Left lung (tissue), 4 donors: ENCODE measurements at regions not wholly inside any gene's neighbourhood (a gene's known extent, or its start where the extent isn't known, plus 50 kb on each side); places are given as distances from the start of the nearest gene placed in this dataset.

Experiments
- ATAC-seq: fragments of 200-7000 bp; cut with Tn5 transposase; one replicate; pipeline ENCODE4 v1.9.1; 2020; ENCODE audit warnings: moderate library complexity
- DNase-seq, 4 donors: peaks; one replicate each; pipeline ENCODE4 v3.0.0-alpha.2; 2013 to 2020
- H3K27ac ChIP-seq, 2 donors: fragments of 200-600 bp; sonication (generic) in 1 of 2; one replicate each; pipeline versions ENCODE4 v1.5.0 to v1.8.0; 2020 to 2021
- H3K27me3 ChIP-seq, 2 donors: fragments of 200-600 bp; sonication (generic) in 1 of 2; one replicate each; pipeline versions ENCODE4 v1.5.0 to v1.8.0; 2020 to 2021
- H3K36me3 ChIP-seq, 2 donors: fragments of 200-600 bp; sonication (generic) in 1 of 2; one replicate each; pipeline versions ENCODE4 v1.5.0 to v1.8.0; 2020 to 2021
- H3K4me1 ChIP-seq, 2 donors: fragments of 200-600 bp; one replicate each; pipeline ENCODE4 v1.8.0; 2021
- H3K4me3 ChIP-seq, 2 donors: fragments of 200-600 bp; sonication (generic) in 1 of 2; one replicate each; pipeline versions ENCODE4 v1.5.0 to v1.8.0; 2020 to 2021; ENCODE audit warnings: mild to moderate bottlenecking in 1 of 2
- H3K9me3 ChIP-seq, 2 donors: fragments of 200-600 bp; sonication (generic) in 1 of 2; one replicate each; pipeline versions ENCODE4 v1.5.0 to v1.8.0; 2020 to 2021
- CTCF ChIP-seq, 2 donors: fragments of 200-600 bp; sonication (generic) in 1 of 2; IDR thresholded peaks; one replicate each; pipeline versions ENCODE4 v1.5.0 to v1.8.0; 2021; ENCODE audit warnings: antibody characterized with exemption in 2 of 2
- intact Hi-C, 2 donors: fragments of 100-400 bp; cut with DNase I; formaldehyde crosslinking; loops; one replicate each; pipeline versions ENCODE4 v1.11.2 to v1.14.2; 2022
- donor health status: DM: no; HTN: yes; CAD: no.
- donor health status: DM: no; HTN: no; CAD: no.

GRCh38 chr4:175530655-175531054, 281.4 kb downstream of the GPM6A start:
- Histone ChIP-seq H3K27me3 (no peaks in the 10 kb centered on the region), H3K36me3 (no peaks in the 10 kb centered on the region), H3K27ac (no peak overlapping the region), H3K4me3 (no peak overlapping the region), H3K9me3 (no peaks in the 10 kb centered on the region), H3K4me1 (no peaks in the 10 kb centered on the region)
- intact Hi-C loops, result no loop called here
- DNase-seq (no peak), ATAC-seq (no peak)
- no peak for TF ChIP-seq CTCF (IDR thresholded peaks at IDR 0.05)

- no peaks in the 10 kb centered on the region for H3K36me3 ChIP-seq
- H3K9me3 ChIP-seq, result no peaks in the 10 kb centered on the region
- no peak overlapping the region for H3K27ac ChIP-seq
- TF ChIP-seq CTCF (IDR thresholded peaks at IDR 0.05), result no peak
- intact Hi-C loops, result no loop called here
- no peak overlapping the region for H3K4me3 ChIP-seq
- ATAC-seq (peak; percentile 62), DNase-seq (no peak)
- H3K4me1 ChIP-seq, result no peaks in the 10 kb centered on the region
- no peaks in the 10 kb centered on the region for H3K27me3 ChIP-seq
Measured at GRCh38 chr4:175531405-175532091, 280.5 kb downstream of the GPM6A start.

GRCh38 chr4:175536852-175537453, 275.1 kb downstream of the GPM6A start:
- Histone ChIP-seq H3K27me3 (no peaks in the 10 kb centered on the region), H3K4me1 (no peaks in the 10 kb centered on the region), H3K4me3 (no peak overlapping the region), H3K36me3 (no peaks in the 10 kb centered on the region), H3K27ac (no peak overlapping the region), H3K9me3 (peaks cover 0 to 2% of the 10 kb centered on the region in 2 donors)
- TF ChIP-seq CTCF (IDR thresholded peaks at IDR 0.05), result peak in 1 of 2 donors; percentile 45
- DNase-seq (peak in 2 of 4 donors; percentile 32 to 36), ATAC-seq (no peak)
- intact Hi-C loops, result no loop called here

GRCh38 chr4:175539498-175539897, 272.6 kb downstream of the GPM6A start:
- no peaks in the 10 kb centered on the region for H3K36me3 ChIP-seq
- H3K27me3 ChIP-seq, result no peaks in the 10 kb centered on the region
- ATAC-seq (no peak), DNase-seq (no peak)
- TF ChIP-seq CTCF (IDR thresholded peaks at IDR 0.05), result no peak
- H3K27ac ChIP-seq, result no peak overlapping the region
- H3K4me3 ChIP-seq, result no peak overlapping the region
- H3K9me3 ChIP-seq, result peaks cover 0 to 2% of the 10 kb centered on the region in 2 donors
- H3K4me1 ChIP-seq, result no peaks in the 10 kb centered on the region
- intact Hi-C loops, result no loop called here

- DNase-seq (no peak), ATAC-seq (no peak)
- no peak for TF ChIP-seq CTCF (IDR thresholded peaks at IDR 0.05)
- H3K36me3 ChIP-seq, result no peaks in the 10 kb centered on the region
- no peaks in the 10 kb centered on the region for H3K27me3 ChIP-seq
- no peak overlapping the region for H3K4me3 ChIP-seq
- H3K4me1 ChIP-seq, result no peaks in the 10 kb centered on the region
- peaks cover 0 to 2% of the 10 kb centered on the region in 2 donors for H3K9me3 ChIP-seq
- intact Hi-C loops, result no loop called here
- H3K27ac ChIP-seq, result no peak overlapping the region
Measured at GRCh38 chr4:175540151-175540550, 271.9 kb downstream of the GPM6A start.
